ENCODE measurements at regions not wholly inside any gene's neighbourhood (a gene's known extent, or its start where the extent isn't known, plus 50 kb on each side); places are given as distances from the start of the nearest gene placed in this dataset.

DNA sequence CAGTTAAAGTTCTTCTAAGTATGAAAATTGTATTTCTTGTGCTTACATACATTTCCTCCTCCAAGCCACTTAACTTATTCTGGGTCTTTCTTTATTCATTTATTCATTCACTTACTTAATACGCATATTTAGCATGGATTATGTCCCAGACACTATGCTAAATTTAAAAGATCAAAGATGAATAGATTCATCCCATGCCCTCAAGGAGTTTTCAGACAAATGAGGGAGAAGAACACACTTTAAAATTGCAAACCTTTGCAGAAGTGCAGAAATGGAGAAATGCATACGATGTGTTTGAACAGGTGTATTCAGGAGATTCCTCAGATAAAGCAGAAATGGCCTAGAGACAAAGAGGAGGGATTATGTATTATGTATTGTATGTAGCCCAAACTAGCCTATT lies 298.7 kb upstream of the SOX11 start:
- ChIA-PET CTCF (no interaction called here), POLR2A (no interaction called here)
- no peak for DNase-seq (ENCODE audit: low read depth, low spot score)
- no peak overlapping the region for H3K4me3 ChIP-seq (ENCODE audit: low read depth, low read length)
- TF ChIP-seq CTCF (IDR thresholded peaks at IDR 0.05; ENCODE audit: insufficient read depth, low read length, missing control alignments): no peak

GRCh38 chr2:5394223-5394622 lies 298.0 kb upstream of the SOX11 start:
- TF ChIP-seq CTCF (IDR thresholded peaks at IDR 0.05; ENCODE audit: insufficient read depth, low read length, missing control alignments): no peak
- no peak overlapping the region for H3K4me3 ChIP-seq (ENCODE audit: low read depth, low read length)
- CTCF ChIA-PET: no interaction called here
- DNase-seq (ENCODE audit: low read depth, low spot score): no peak
- POLR2A ChIA-PET: no interaction called here

DNA sequence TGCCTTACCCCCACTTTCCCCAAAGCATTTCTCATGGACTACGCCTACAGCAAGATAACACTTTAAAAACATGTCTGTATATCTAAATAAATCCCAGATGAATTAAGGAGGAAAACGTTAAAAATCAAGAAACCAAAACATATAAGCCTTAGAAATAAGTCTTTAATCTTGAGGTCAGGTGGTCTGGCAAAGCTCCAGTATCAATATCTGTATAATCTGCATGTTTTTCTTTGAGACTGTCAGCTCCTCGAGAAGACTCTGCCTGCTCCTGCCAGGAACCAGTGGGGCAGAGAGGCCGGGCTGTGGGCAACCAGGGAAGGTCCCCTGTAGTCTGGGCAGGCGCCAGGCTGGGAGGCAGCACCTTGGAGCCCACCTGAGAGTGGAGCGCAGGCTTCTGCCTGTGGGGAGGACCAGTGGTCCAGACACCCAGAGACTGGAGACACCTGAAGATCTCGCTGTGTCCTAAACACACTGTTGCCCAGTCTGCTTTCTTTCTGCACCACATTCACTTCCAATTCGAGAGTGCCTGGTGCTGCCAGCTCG lies 291.0 kb upstream of the SOX11 start:
- CTCF ChIA-PET: no interaction called here
- no peak for TF ChIP-seq CTCF (IDR thresholded peaks at IDR 0.05; ENCODE audit: insufficient read depth, low read length, missing control alignments)
- DNase-seq (ENCODE audit: low read depth, low spot score): no peak
- H3K4me3 ChIP-seq (ENCODE audit: low read depth, low read length): no peak overlapping the region
- POLR2A ChIA-PET: no interaction called here

- DNase-seq (ENCODE audit: low read depth, low spot score): no peak
- CTCF ChIA-PET: no interaction called here
- TF ChIP-seq CTCF (IDR thresholded peaks at IDR 0.05; ENCODE audit: insufficient read depth, low read length, missing control alignments): no peak
- no peak overlapping the region for H3K4me3 ChIP-seq (ENCODE audit: low read depth, low read length)
- POLR2A ChIA-PET: no interaction called here
Measured at GRCh38 chr2:5403392-5403791, 288.8 kb upstream of the SOX11 start.

GRCh38 chr2:5409898-5410381 lies 282.2 kb upstream of the SOX11 start:
- ChIA-PET POLR2A (no interaction called here), CTCF (no interaction called here)
- DNase-seq (ENCODE audit: low read depth, low spot score): no peak
- H3K4me3 ChIP-seq (ENCODE audit: low read depth, low read length): no peak overlapping the region
- no peak for TF ChIP-seq CTCF (IDR thresholded peaks at IDR 0.05; ENCODE audit: insufficient read depth, low read length, missing control alignments)

DNA sequence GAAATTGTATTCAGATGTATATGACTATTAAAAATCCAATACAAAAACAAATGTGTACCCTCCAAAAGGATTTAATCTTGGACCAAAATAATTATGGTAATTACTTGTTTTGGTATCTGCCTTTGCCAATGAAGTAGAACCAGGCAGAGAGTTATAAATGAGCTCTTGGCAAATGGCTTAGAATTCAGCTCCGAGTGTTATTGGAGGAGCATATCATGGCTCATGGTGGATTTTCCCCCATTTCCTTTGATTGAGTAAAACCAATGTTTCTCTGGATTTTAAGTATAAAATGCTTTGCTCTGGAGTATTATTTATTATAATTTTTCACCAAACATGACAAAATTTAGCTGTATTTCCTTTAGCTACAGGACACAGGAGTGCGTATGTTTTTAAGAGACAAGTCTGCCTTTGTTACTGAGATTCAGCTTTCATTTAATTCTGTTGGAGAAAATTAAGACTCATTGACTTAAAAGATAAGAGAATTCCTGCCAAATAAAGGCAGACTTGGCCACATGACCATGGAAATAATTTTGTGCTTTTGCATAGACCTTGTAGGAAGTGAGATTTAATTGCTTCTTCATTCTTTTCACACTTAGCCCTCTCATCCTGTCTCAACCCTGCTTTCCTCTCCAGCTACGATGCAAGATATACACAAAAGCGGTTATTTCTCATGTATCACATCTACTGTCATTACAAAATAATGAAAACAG lies 281.0 kb upstream of the SOX11 start:
- CTCF ChIA-PET: no interaction called here

More for the DNA sequence above, 281.0 kb upstream of the SOX11 start:
- TF ChIP-seq CTCF (IDR thresholded peaks at IDR 0.05; ENCODE audit: insufficient read depth, low read length, missing control alignments): no peak
- POLR2A ChIA-PET: no interaction called here
- no peak for DNase-seq (ENCODE audit: low read depth, low spot score)
- H3K4me3 ChIP-seq (ENCODE audit: low read depth, low read length): no peak overlapping the region

All from AG04449 (cell line).